Activated T-helper 1 cell treated with anti-CD3 and anti-CD28 coated beads, Interleukin-12 subunit alpha, Interleukin-12 subunit beta, Interleukin-2, Interleukin-4 antibody, amounts not matched to agents 30 ng/mL and 10 ng/mL and 1 ng/mL, durations not matched to agents 14 hours and 24 hours and 36 hours (primary cell): ENCODE measurements at regions not wholly inside any gene's neighbourhood (a gene's known extent, or its start where the extent isn't known, plus 50 kb on each side); places are given as distances from the start of the nearest gene placed in this dataset.

ENCODE experiments used
- DNase-seq: peaks from one replicate; pipeline ENCODE4 v3.0.0; 2021; ENCODE audit warnings: low spot score
- H3K27ac Mint-ChIP-seq: one replicate; pipeline ENCODE4 v1.8.0; 2021; ENCODE audit warnings: mild to moderate bottlenecking, mixed read lengths
- H3K27me3 Mint-ChIP-seq: one replicate; pipeline ENCODE4 v1.8.0; 2022; ENCODE audit warnings: mild to moderate bottlenecking, moderate library complexity, mixed read lengths; ENCODE audit not compliant: insufficient read depth
- H3K36me3 Mint-ChIP-seq: one replicate; pipeline ENCODE4 v1.8.0; 2021; ENCODE audit warnings: low read depth, mixed read lengths
- H3K4me1 Mint-ChIP-seq: one replicate; pipeline ENCODE4 v1.8.0; 2021; ENCODE audit warnings: low read depth, mixed read lengths
- H3K4me3 Mint-ChIP-seq: one replicate; pipeline ENCODE4 v1.8.0; 2021; ENCODE audit warnings: mild to moderate bottlenecking, moderate library complexity, mixed read lengths
- H3K9me3 Mint-ChIP-seq: one replicate; pipeline ENCODE4 v1.8.0; 2021; ENCODE audit warnings: mixed read lengths
- intact Hi-C: fragments of 100-400 bp; cut with micrococcal nuclease; formaldehyde crosslinking; loops from one replicate; pipeline ENCODE4 v1.15.1; 2024

DNA sequence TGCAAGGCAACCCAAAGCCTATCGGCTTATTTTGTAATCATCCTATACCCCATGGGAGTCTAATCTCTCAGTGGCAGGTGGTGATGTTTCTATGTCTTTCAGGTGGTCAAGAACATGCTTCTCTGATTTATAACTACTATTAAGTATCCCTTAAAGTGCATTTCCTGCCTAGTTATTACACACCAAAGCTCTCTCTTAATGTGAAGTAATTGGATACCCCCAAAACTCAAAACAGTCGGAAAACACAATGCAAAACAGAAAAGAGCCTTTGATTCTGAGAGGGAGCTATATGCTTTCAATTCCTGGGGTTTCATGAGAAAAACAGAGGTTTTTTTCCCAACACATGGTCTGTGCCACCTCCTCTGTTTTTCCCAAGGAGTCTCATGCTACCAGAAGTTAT, 416.4 kb downstream of the CSNK1G3 start:
- H3K27me3 Mint-ChIP-seq, result no peaks in the 10 kb centered on the region
- intact Hi-C loops, result no loop called here

DNA sequence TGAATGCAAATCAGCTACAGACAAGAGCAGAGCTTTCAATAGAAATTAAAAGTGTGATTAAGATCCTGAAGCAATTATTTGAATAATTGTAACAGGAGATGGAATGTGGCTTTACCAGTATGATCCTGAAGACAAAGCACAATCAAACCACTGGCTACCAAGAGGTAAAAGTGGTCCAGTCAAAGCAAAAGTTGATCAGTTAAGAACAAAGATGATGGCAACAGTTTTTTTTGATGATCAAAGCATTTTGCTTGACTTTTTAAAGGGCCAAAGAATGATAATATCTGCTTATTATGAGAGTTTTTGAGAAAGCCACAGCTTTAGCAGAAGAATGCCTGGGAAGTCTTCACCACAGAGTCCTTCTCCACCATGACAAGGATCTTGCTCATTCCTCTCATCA, 409.2 kb downstream of the CSNK1G3 start:
- Mint-ChIP-seq H3K27ac (no peak overlapping the region), H3K27me3 (no peaks in the 10 kb centered on the region), H3K36me3 (no peaks in the 10 kb centered on the region), H3K9me3 (peaks cover 3% of the 10 kb centered on the region), H3K4me3 (no peak overlapping the region), H3K4me1 (no peaks in the 10 kb centered on the region)
- DNase-seq, result no peak
- intact Hi-C loops, result no loop called here

More for the DNA sequence above, 416.4 kb downstream of the CSNK1G3 start:
- Mint-ChIP-seq H3K9me3 (peaks cover 6% of the 10 kb centered on the region), H3K27ac (no peak overlapping the region), H3K4me3 (no peak overlapping the region), H3K36me3 (no peaks in the 10 kb centered on the region), H3K4me1 (no peaks in the 10 kb centered on the region)
- no peak for DNase-seq

DNA sequence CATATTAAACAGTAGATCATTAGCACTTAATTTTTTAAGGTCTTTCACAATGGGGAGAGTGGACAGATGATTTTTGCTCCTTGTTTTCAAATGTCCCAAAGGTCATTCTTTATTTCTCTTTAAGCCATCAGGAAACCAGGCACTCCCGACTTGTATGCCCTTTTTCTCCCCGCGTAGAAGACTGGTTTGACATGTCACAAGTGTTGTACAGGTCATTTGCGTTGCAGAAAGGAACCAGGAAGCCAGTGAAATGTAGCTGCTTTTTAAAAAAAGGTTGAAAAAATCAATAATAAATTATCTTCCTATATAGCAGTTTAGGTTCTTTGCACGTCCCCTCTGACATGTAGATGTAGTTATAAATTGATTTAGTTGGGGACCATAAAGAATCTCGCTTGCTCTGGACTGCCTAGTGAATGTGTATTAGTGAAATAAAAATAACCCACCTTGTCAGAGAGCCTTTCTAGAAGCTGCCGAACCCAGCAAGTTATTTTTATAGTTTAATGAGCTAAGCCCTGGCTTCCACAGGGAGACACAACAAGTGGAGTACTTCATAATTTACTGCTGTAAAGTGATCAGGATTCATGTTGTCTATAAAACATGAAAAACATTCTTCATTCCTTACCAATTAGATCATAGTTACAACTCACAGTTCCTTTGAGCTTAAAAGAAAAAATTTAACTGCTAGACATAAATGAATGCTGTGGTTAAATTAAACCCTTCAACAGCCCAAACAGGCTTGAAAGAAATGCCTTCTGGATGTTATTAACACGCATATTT, 404.6 kb downstream of the CSNK1G3 start:
- no peak for DNase-seq
- intact Hi-C loops, result no loop called here
- Mint-ChIP-seq H3K4me3 (no peak overlapping the region), H3K36me3 (no peaks in the 10 kb centered on the region), H3K4me1 (no peaks in the 10 kb centered on the region), H3K27me3 (no peaks in the 10 kb centered on the region), H3K27ac (no peak overlapping the region), H3K9me3 (peaks cover 3% of the 10 kb centered on the region)

DNA sequence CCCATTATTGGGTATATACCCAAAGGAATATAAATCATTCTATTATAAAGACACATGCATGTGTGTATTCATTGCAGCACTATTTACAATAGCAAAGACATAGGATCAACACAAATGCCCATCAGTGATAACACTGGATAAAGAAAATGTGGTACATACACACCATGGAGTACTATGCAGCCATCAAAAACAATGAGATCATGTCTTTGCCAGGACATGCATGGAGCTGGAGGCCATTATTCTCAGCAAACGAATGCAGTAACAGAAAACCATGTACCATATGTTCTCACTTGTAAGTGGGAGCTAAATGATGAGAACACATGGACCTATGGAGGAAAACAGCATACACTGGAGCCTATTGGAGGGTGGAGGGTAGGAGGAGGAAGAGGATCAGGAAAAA, 402.4 kb downstream of the CSNK1G3 start:
- Mint-ChIP-seq H3K27me3 (no peaks in the 10 kb centered on the region), H3K4me3 (no peak overlapping the region), H3K36me3 (no peaks in the 10 kb centered on the region), H3K9me3 (peaks cover 3% of the 10 kb centered on the region), H3K27ac (no peak overlapping the region), H3K4me1 (no peaks in the 10 kb centered on the region)
- DNase-seq, result no peak
- intact Hi-C loops, result no loop called here

DNA sequence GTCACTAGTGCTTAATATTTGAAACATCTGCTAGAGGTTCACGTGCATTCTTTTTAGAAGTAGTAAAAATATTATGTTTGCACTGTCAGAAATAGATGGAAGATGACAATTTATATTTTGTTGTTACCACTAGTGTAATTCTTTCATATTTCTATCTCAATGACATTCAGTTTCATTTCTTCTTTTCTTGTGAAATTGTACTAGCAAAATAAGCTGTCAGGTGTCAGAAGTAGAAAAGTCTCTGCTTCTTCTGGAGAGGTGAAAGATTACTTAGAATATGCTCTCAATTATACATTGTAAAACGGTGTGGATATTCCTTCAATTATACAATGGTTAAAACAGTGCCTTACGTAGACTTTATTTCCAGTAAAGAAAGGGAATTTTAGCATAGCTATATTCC, 395.4 kb downstream of the CSNK1G3 start:
- intact Hi-C loops, result no loop called here
- no peaks in the 10 kb centered on the region for H3K27me3 Mint-ChIP-seq
- no peaks in the 10 kb centered on the region for H3K9me3 Mint-ChIP-seq
- no peaks in the 10 kb centered on the region for H3K36me3 Mint-ChIP-seq
- no peaks in the 10 kb centered on the region for H3K4me1 Mint-ChIP-seq
- no peak overlapping the region for H3K27ac Mint-ChIP-seq
- no peak for DNase-seq
- no peak overlapping the region for H3K4me3 Mint-ChIP-seq

DNA sequence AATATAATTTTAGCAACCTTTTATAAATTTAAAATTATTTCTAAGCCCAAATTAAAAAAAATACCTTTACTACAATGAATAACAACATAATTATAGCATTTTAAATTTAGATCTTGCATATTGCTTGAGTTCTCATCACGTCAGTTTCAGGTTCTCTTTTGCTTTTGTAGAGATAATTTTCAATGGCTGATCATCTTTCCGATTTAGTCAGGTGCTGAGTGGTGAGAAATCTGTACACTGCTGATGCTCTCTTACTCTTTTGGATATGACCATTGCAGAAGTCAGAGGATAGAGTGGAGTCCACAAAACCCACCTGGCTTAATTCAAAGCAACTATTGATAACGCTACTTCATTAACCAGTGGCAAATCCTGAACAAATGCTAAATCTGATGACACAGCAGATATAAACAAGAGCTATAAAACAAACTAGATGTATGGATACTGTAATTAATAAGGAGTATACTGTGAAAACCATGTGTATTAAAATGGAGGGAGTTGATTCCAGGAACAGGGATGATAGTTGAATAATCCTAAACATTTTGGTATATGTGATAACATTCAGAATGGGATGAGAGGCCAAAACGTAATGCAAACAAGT, 394.8 kb downstream of the CSNK1G3 start:
- no peak for DNase-seq

DNA sequence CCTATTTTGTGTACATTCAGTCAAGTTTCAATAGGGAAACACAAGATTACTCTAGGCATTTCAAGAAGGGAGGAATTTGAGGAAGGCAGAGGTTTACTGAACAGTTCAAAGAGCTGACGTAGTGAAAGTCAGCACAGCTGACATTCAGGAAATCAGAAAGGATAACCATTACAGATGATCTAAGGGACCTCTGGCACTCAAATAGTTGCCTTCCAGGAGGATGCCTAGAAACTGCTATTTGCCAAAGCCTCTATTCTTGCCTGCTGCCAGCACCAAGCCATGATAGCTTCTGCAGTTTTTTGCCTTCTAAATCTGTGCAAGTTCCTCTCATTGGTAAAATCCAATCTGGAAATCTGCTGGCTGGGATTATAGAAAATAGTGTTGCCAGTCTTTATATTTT, 373.1 kb downstream of the CSNK1G3 start:
- no peaks in the 10 kb centered on the region for H3K36me3 Mint-ChIP-seq
- H3K27ac Mint-ChIP-seq, result no peak overlapping the region
- no peaks in the 10 kb centered on the region for H3K27me3 Mint-ChIP-seq
- no peaks in the 10 kb centered on the region for H3K9me3 Mint-ChIP-seq
- intact Hi-C loops, result no loop called here
- H3K4me3 Mint-ChIP-seq, result no peak overlapping the region
- no peak for DNase-seq
- no peaks in the 10 kb centered on the region for H3K4me1 Mint-ChIP-seq

More for the DNA sequence above, 394.8 kb downstream of the CSNK1G3 start:
- Mint-ChIP-seq H3K9me3 (no peaks in the 10 kb centered on the region), H3K27me3 (no peaks in the 10 kb centered on the region), H3K4me3 (no peak overlapping the region), H3K4me1 (no peaks in the 10 kb centered on the region), H3K36me3 (no peaks in the 10 kb centered on the region), H3K27ac (no peak overlapping the region)
- intact Hi-C loops, result no loop called here

DNA sequence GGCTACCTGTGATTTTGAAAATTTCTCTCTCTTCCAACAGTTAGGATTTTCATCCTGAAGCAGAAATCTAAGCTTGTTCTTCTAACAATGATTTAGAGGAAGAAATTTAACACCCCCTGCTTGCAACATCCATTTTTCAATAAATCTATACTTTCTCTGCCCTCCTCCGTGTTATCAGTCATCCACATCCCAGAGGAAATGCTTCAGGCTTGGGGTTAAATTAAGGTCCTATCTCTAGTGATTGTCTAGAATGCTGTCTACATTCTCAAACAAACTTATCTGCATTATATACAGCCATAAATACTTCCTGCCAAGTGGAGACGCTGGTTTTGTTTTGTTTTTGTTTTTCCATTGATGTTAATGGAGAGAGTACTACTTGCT, 371.0 kb downstream of the CSNK1G3 start:
- no peak overlapping the region for H3K27ac Mint-ChIP-seq
- intact Hi-C loops, result no loop called here
- no peaks in the 10 kb centered on the region for H3K4me1 Mint-ChIP-seq
- H3K9me3 Mint-ChIP-seq, result no peaks in the 10 kb centered on the region
- no peaks in the 10 kb centered on the region for H3K36me3 Mint-ChIP-seq
- no peak overlapping the region for H3K4me3 Mint-ChIP-seq
- DNase-seq, result no peak
- no peaks in the 10 kb centered on the region for H3K27me3 Mint-ChIP-seq

DNA sequence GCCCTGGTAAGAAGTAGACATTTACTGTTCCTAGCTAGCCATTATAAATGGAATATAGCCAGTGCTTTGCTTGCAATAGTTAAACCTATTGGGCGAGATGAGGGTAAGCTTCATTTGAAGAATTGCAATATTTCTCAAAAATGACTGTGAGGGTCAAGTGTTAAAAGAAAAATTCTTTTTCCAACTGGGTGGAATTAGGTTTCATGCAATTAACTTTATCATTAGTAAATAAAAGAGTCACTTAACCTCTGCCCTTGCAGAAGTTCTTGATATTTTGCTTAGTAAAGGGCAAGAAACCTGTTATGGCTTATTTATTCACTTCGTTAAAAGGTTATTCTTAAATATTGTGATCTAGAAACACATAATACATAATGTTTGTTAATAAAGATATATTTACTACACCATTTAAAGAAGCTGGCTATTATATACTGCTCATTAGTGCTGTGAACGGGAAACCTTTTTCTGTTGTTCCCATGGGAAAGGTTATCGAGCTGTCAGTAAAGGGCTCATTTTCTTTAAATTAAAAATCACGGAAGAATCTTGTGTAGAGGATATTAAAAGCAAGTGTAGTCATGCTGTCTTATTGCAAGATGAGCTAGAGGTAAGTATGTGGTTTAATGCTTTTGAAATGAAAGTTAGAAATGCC, 370.5 kb downstream of the CSNK1G3 start:
- H3K27me3 Mint-ChIP-seq, result no peaks in the 10 kb centered on the region
- no peak overlapping the region for H3K4me3 Mint-ChIP-seq
- no peak for DNase-seq
- no peaks in the 10 kb centered on the region for H3K36me3 Mint-ChIP-seq
- no peaks in the 10 kb centered on the region for H3K9me3 Mint-ChIP-seq
- intact Hi-C loops, result no loop called here
- no peak overlapping the region for H3K27ac Mint-ChIP-seq
- no peaks in the 10 kb centered on the region for H3K4me1 Mint-ChIP-seq

DNA sequence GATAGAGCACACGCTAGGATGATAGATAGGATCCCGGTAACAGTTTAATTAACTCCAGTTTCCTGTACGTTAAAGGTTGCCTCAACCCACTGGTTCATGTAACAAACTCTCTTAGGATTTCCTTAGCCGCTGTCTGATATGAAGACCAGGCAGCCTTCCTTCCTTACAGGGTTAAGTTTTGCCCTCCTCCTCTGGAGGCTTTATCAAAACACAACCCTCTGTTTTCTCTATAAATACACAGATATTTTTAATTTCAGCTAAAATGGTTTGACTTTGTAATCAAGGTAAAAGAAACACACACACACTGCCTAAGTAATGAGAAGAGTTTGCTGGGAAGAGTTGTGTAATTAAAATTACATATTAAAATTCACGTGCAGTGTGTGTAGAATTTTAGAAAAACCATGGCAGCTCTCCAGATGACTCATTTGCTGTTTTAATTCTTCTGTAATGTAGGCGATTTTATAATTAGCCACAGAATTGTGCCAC, 369.8 kb downstream of the CSNK1G3 start:
- DNase-seq, result no peak
- Mint-ChIP-seq H3K4me3 (no peak overlapping the region), H3K27ac (no peak overlapping the region), H3K27me3 (no peaks in the 10 kb centered on the region), H3K4me1 (no peaks in the 10 kb centered on the region), H3K9me3 (no peaks in the 10 kb centered on the region), H3K36me3 (no peaks in the 10 kb centered on the region)
- intact Hi-C loops, result no loop called here

DNA sequence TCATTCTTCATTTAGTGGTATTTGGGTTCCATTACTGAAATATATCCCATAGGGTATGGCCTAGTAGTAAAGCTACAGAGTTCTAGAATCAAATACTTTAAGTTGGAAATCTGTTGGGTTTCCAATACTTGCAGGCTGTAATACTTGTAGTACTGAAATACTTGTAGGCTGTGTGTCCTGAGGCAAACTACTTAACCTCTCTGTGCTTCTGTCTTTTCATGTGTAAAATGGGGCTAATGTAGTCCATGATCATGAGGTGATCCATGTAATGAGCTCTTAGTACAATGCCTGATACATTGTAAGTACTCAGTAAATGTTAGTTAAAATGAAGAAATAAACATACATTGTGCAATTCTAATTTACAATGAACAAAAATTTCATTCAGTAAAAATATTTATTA, 368.9 kb downstream of the CSNK1G3 start:
- H3K27ac Mint-ChIP-seq, result no peak overlapping the region
- no peaks in the 10 kb centered on the region for H3K27me3 Mint-ChIP-seq
- no peaks in the 10 kb centered on the region for H3K9me3 Mint-ChIP-seq
- DNase-seq, result no peak
- no peak overlapping the region for H3K4me3 Mint-ChIP-seq
- H3K36me3 Mint-ChIP-seq, result no peaks in the 10 kb centered on the region
- no peaks in the 10 kb centered on the region for H3K4me1 Mint-ChIP-seq
- intact Hi-C loops, result no loop called here

DNA sequence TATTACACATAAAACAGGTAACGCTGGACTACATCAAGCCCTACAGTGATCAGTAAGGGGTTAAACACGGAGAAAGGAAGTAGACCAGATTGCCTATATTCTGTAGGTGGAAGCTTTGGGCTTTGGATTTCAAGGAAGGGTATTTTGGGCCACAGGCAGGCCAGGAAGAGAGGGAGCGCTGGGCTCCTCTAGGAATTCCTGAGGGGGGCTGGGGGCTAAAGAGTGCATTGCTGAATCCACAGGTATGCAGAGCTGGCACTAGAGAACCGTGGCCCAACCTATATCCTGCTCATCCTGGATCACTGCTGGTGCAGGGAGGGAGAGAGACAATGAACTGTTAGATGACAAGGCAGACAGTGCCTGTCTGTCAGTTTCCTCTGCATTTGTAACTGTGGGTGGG, 367.1 kb downstream of the CSNK1G3 start:
- H3K4me1 Mint-ChIP-seq, result no peaks in the 10 kb centered on the region
- no peak overlapping the region for H3K4me3 Mint-ChIP-seq
- no peak overlapping the region for H3K27ac Mint-ChIP-seq
- no peaks in the 10 kb centered on the region for H3K36me3 Mint-ChIP-seq
- intact Hi-C loops, result no loop called here
- DNase-seq, result no peak
- no peaks in the 10 kb centered on the region for H3K27me3 Mint-ChIP-seq
- no peaks in the 10 kb centered on the region for H3K9me3 Mint-ChIP-seq

DNA sequence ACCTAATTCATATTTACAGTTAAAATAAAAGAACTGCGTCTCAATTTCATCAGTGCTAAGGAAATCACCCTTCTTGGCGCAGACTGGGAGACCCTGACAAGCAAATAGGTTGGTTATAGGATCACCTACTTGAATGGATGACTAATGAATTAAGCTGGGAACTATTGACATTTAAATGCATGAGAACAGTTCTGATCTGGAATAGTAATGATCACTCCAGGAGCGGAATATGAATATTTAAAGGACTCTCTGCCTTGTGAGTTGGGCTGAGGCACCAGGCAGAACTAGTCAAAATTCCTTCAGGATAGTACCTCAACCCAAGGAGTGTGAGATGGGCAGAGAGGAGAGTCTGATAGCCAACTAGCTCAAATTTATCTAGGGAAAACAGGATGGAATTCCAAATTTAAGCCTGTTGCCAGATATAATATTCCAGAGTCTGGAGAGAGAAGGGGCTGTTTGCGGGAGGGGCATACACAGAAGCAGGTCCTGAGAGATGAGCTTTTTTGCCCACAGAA, 364.4 kb downstream of the CSNK1G3 start:
- Mint-ChIP-seq H3K27ac (no peak overlapping the region), H3K4me3 (no peak overlapping the region), H3K9me3 (no peaks in the 10 kb centered on the region), H3K27me3 (no peaks in the 10 kb centered on the region), H3K36me3 (no peaks in the 10 kb centered on the region), H3K4me1 (no peaks in the 10 kb centered on the region)
- intact Hi-C loops, result no loop called here
- no peak for DNase-seq
